ENCODE measurements at regions not wholly inside any gene's neighbourhood (a gene's known extent, or its start where the extent isn't known, plus 50 kb on each side); places are given as distances from the start of the nearest gene placed in this dataset.
"Not testable (repeated sequence)": the region's sequence is repeated elsewhere in the genome, so short reads cannot be mapped to it uniquely, and the experiment has no call there.

DNA sequence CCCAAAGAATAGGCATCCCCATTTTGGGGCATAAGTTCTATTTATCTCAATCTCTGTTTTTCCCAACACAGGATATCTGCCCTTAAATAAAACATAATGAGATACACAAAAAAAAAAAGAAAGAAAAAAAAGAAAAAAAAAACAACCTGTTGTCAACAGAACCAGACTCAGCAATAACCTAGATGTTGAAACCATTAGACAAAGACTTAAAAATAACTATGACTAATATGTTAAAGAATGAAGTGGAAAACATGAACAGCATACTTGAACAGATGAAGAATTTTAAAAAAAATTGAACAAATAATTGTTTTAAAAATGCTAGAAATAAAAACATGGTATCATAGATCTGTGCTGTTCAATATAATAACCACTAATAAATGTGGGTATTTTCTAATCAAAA is 93.4 kb upstream of the RXFP1 start:
- TF ChIP-seq, protein P1, sequence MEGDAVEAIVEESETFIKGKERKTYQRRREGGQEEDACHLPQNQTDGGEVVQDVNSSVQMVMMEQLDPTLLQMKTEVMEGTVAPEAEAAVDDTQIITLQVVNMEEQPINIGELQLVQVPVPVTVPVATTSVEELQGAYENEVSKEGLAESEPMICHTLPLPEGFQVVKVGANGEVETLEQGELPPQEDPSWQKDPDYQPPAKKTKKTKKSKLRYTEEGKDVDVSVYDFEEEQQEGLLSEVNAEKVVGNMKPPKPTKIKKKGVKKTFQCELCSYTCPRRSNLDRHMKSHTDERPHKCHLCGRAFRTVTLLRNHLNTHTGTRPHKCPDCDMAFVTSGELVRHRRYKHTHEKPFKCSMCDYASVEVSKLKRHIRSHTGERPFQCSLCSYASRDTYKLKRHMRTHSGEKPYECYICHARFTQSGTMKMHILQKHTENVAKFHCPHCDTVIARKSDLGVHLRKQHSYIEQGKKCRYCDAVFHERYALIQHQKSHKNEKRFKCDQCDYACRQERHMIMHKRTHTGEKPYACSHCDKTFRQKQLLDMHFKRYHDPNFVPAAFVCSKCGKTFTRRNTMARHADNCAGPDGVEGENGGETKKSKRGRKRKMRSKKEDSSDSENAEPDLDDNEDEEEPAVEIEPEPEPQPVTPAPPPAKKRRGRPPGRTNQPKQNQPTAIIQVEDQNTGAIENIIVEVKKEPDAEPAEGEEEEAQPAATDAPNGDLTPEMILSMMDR (conservative IDR thresholded peaks at IDR 0.05; ENCODE audit: low read depth, low read length): no peak
- no peak for DNase-seq (ENCODE audit: low read depth)

DNA sequence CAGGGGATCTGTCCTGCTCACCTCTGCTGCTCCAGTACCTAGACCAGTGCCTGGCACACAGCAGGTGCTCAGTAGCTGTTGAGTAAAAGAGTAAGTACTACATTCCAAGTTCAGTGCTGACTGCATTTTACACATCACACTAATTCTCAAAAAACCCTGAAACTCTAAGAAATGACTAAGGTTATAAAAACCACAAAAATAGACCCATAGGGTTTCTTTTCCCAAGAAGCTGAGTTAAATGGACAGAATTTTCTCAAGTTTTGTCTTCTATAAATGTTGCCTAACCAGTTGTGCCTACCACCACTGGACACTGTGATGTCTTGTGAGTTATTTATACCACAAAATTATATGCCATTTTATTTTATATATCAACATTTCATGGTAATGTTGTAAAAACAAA is 78.9 kb upstream of the RXFP1 start:
- no peak overlapping the region for H3K4me3 ChIP-seq (ENCODE audit: low read length)
- TF ChIP-seq, protein P1 (conservative IDR thresholded peaks at IDR 0.05; ENCODE audit: low read depth, low read length): no peak
- DNase-seq (ENCODE audit: low read depth): no peak

More for the DNA sequence above, 93.4 kb upstream of the RXFP1 start:
- no peak overlapping the region for H3K4me3 ChIP-seq (ENCODE audit: low read length)

DNA sequence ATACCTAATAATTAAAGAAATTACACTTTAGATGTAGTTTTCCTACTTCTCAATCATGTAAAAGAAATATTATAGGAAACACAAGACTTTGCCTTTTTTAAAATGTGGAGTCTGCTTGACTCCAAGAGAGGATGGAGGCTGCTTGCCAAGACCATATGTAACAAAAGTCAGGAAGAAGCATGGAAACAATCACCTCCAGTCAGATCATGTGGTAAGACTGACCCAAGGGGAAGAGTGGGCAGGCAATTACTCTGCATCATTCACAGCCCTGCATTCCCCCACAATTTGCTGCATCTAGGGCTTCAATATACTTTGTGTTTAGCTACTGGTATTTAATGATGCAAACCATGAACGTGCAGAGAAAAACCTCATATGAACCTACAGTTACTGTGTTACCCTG is 78.0 kb upstream of the RXFP1 start:
- DNase-seq (ENCODE audit: low read depth): no peak
- H3K4me3 ChIP-seq (ENCODE audit: low read length): no peak overlapping the region

DNA sequence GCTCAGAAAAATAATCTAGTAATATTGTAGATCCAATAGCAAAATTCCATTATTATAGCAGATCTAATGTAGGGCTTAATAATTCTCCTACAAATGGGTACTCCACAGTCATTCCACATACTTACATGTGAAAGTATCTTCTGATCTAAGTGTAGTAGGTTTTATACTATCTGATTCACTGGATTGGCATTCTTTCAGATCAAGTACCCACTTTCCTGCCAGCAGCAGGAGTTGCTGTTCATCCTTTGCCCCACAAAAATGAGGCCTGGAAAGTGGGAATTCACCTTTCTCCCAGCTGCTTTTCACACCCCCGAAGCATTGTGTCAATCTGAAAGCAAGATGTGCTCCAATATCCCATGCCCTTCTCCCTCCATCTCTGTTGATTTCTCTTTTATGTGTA is 77.1 kb upstream of the RXFP1 start:
- no peak for DNase-seq (ENCODE audit: low read depth)
- TF ChIP-seq, protein P1 (conservative IDR thresholded peaks at IDR 0.05; ENCODE audit: low read depth, low read length): no peak
- H3K4me3 ChIP-seq (ENCODE audit: low read length): no peak overlapping the region

More for the DNA sequence above, 78.0 kb upstream of the RXFP1 start:
- TF ChIP-seq, protein P1 (conservative IDR thresholded peaks at IDR 0.05; ENCODE audit: low read depth, low read length): no peak

DNA sequence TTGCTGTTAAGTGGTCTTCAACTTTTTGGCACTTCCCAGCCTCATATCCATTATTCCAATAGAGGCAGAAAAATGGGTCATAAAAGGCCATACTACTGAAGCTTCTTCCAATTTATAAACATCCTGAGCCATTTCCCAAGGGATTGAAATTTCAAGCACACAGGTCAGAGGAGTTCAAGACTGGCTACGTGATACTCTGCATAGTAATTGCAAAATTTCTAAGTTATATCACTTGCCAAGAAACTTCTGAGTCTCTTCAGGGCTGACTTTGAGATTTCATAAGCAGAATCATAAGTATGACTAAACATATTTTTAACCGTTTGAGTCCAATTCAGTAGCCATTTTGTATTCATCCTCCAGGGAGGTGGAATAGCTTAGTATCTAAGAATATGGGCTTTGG is 75.6 kb upstream of the RXFP1 start:
- H3K4me3 ChIP-seq (ENCODE audit: low read length): no peak overlapping the region
- no peak for DNase-seq (ENCODE audit: low read depth)
- TF ChIP-seq, protein P1 (conservative IDR thresholded peaks at IDR 0.05; ENCODE audit: low read depth, low read length): no peak

DNA sequence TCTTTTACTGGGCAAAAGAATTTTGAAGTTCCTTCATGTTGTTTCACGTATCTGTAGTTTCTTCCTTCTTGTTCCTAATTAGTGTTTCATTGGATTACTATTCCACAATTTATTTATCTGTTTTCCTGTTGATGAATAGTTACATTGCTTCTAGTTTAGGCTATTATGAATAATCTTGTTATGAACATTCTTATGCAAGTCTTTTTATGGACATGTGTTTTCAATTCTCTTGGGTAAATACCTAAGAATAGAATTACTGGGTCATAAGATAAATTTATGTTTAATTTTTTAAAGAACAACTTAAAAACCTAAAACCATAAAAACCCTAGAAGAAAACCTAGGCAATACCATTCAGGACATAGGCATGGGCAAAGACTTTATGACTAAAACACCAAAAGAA is 70.9 kb upstream of the RXFP1 start:
- TF ChIP-seq, protein P1 (conservative IDR thresholded peaks at IDR 0.05; ENCODE audit: low read depth, low read length): no peak
- DNase-seq (ENCODE audit: low read depth): no peak

DNA sequence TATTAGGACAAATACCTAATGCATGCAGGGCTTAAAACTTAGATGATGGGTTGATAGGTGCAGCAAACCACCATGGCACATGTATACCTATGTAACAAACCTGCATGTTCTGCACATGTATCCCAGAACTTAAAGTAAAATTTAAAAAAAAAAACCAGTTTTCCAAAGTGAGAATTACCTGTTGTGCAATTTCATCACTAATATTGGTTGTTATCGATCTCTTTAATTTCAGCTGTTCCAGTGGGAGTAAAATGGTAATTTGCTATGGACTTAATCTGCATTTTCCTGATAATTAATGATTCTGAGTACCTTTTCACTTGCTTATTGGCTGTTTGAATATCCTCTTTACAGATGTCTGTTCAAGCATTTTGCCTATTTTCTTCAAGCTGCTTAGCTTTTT is 69.6 kb upstream of the RXFP1 start:
- not testable (repeated sequence) for DNase-seq (ENCODE audit: low read depth); H3K4me3 ChIP-seq (ENCODE audit: low read length)

More for the DNA sequence above, 70.9 kb upstream of the RXFP1 start:
- H3K4me3 ChIP-seq (ENCODE audit: low read length): no peak overlapping the region
